Choroid plexus epithelial cell (primary cell): ENCODE measurements at regions not wholly inside any gene's neighbourhood (a gene's known extent, or its start where the extent isn't known, plus 50 kb on each side); places are given as distances from the start of the nearest gene placed in this dataset.

Experiments
- DNase-seq: peaks from one replicate; pipeline ENCODE4 v3.0.0-alpha.2; 2010; ENCODE audit warnings: low read depth
- H3K4me3 ChIP-seq: 2 replicates; pipeline ENCODE4 v1.5.1; 2011; ENCODE audit warnings: low read depth, mild to moderate bottlenecking, control low read depth, low read length, moderate library complexity
- TF ChIP-seq, protein P1 (sequence below): conservative IDR thresholded peaks from 2 replicates; pipeline ENCODE4 v1.5.1; 2011; ENCODE audit warnings: low read depth, mild to moderate bottlenecking, control low read depth, inconsistent platforms, low read length, moderate library complexity

DNA sequence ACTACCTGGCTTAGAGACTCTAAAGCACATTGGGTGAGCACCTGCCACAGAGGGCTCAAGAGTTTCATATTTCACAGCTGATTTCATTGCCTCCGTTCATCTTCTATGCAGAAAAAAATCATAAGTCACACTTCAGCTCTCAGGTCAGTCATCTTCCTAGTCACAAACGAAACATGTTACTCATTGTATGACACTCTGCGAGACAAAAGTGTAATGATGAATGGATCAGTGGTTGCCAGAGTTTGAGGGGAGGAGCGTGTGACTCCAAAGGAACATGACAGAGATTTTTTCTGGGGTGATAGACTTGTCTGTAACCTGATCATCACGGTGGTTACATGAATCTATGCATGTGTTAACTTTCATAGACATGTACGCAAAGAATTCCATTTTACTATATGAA lies 195.2 kb upstream of the CNTNAP4 start:
- TF ChIP-seq, protein P1, sequence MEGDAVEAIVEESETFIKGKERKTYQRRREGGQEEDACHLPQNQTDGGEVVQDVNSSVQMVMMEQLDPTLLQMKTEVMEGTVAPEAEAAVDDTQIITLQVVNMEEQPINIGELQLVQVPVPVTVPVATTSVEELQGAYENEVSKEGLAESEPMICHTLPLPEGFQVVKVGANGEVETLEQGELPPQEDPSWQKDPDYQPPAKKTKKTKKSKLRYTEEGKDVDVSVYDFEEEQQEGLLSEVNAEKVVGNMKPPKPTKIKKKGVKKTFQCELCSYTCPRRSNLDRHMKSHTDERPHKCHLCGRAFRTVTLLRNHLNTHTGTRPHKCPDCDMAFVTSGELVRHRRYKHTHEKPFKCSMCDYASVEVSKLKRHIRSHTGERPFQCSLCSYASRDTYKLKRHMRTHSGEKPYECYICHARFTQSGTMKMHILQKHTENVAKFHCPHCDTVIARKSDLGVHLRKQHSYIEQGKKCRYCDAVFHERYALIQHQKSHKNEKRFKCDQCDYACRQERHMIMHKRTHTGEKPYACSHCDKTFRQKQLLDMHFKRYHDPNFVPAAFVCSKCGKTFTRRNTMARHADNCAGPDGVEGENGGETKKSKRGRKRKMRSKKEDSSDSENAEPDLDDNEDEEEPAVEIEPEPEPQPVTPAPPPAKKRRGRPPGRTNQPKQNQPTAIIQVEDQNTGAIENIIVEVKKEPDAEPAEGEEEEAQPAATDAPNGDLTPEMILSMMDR = no peak
- H3K4me3 ChIP-seq = no peak overlapping the region
- DNase-seq = no peak

DNA sequence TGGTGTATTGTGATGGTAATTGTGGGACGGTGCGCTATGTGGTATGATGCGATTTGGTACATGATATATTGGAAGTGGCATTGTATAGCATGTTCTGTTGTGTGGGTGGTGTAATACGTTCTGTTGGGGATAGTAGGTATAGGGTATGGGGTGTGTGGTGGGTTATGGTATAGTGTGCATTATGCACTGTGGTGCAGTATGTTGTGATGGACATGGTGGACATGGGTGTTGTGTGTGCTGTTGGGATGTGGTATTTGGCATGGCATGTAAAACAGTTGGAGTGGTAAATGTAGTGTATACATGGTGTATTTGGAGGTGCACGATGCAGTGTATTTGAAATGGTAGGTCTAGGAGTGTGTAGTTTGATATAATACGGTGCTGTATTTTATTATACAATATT lies 170.6 kb upstream of the CNTNAP4 start:
- TF ChIP-seq, protein P1 = no peak
- H3K4me3 ChIP-seq = no peak overlapping the region
- DNase-seq = no peak

DNA sequence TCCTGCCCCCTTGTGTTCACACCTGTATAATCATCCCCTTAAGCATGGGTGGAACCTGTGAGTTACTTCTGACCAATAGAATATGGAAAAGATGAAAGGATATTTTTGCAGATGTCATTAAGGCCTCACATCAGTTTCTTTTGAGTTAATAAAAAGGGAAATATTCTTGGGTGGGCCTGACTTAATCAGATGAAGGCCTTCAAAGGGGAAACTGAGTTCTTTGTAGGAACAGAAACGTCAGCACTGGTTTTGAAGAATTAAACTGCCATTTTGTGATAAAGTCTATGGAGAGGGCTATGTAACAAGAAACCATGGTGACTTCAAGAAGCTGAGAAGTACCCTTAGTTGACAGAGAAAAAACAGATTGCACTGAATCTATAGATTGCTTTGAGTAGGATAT lies 168.7 kb upstream of the CNTNAP4 start:
- H3K4me3 ChIP-seq = no peak overlapping the region
- TF ChIP-seq, protein P1 = no peak
- DNase-seq = no peak

DNA sequence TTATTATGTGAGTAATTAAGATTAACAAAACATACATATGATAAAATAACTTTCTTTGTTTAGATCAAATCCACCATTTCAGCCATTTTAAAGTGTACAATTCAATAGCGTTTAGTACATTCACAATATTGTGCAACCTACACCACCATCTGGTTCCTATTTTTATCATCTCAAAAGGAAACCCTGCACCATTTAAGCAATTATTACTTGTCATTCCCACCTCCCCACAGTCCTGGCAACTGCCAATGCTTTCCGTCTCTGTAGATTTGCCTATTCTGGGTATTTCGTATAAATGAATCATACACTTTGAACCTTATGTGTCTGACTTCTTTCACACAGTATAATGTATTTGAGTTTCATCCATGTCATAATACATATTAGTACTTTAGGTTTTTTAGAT lies 162.5 kb upstream of the CNTNAP4 start:
- DNase-seq = no peak
- TF ChIP-seq, protein P1 = no peak

DNA sequence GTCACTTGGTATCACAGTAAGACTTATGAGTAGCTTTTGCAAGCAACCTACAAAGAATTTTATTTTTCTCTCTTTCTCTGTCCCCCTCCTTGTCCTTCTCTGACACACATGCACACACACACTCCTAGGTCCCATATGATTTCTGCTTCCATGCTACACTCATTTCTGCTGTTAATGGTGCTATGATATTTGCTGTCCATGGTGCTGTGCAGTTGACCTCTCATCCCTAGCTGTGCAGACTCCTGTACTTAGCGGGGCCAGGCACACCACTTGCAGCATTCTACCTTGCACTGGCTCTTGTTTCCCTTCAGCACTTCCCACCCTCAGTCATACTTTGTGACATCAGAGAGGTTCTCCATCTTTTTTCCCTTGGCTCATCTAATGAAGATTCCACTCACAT lies 158.9 kb upstream of the CNTNAP4 start:
- H3K4me3 ChIP-seq = no peak overlapping the region
- no peak for DNase-seq
- TF ChIP-seq, protein P1 = no peak

More for the DNA sequence above, 162.5 kb upstream of the CNTNAP4 start:
- H3K4me3 ChIP-seq = no peak overlapping the region

DNA sequence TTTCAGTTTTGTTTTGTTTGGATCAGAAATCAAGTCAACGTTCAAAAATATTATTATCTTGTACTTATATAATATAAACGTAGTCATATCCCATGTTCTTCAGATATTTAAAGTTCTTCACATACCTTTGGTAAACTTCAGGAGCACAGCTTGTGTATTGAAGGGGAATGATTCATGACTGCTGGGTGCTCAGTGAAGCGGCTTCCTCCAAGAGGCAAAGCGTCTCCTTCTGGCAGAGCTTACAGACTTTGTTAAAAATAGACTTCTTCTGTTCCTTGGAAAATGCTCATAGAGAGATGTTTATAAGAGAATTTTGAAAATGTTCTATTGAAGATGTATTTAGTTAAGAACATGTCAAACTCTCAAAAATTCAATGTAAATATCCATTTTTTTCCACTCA lies 155.6 kb upstream of the CNTNAP4 start:
- DNase-seq = peak; percentile 5
- no peak overlapping the region for H3K4me3 ChIP-seq
- TF ChIP-seq, protein P1 = no peak

DNA sequence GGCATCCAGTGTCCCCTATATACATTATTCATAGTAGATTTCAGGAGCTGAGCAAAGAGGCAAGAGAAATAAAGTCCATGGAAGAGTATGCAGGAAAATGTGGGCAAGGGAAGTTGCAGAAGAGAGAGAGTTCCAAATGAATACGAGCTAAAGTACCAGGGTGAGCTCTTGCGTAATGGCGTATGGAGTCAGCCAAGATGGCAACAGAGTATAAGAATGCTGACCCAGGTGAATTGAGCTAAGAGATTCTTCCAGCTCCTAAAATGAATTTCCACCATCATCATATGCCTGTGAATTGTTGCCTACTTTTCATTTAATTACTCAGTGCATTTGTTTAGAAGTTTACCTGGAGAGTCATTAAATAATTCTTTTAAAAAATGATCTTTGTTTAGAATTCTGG lies 153.2 kb upstream of the CNTNAP4 start:
- TF ChIP-seq, protein P1 = no peak
- no peak for DNase-seq
- no peak overlapping the region for H3K4me3 ChIP-seq
